G401.6 (cell line): ENCODE measurements at regions not wholly inside any gene's neighbourhood (a gene's known extent, or its start where the extent isn't known, plus 50 kb on each side); places are given as distances from the start of the nearest gene placed in this dataset.

ENCODE experiments used
- FAIRE-seq: peaks from 2 replicates; lab custom pipeline; 2012; peaks lifted over from hg19 to GRCh38; lab: Jason Lieb, UNC

DNA sequence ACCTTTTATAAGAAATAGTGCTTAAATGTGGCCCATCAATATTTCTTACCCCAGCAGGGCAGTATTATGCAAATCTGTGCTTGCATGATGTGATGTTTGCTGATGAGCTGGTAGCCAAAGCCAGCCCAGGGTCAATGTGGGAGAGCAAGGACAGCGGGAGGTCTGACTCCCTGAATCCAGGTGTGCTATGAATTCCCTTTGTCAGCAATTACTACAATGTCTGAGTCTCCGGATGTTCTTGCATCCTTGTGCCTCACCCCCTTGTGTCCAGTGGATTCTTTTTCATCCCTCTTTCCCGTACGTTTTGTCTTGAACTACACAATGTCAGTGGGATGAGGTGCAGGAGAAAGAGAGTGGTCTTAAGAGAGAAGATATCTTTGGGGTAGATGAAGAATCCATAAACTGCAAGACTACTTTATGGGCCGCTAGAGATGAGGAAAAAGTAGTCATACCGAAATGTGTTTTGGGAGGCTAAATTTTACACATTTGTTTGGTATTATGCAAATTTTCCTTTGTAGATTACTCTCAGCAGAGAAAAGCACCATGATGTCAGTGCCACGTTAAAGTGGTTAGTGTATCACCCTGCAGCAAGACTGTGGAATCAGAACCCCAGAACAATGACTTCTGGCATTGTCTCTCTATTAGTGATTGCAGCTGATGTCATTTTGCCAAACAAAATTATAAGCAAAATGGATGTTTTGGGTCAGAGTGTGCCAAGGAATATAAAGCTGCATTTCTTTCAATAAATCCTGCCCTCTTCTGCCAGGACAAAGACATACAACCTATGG lies 53.5 kb upstream of the TSHZ3 start:
- no peak for FAIRE-seq

DNA sequence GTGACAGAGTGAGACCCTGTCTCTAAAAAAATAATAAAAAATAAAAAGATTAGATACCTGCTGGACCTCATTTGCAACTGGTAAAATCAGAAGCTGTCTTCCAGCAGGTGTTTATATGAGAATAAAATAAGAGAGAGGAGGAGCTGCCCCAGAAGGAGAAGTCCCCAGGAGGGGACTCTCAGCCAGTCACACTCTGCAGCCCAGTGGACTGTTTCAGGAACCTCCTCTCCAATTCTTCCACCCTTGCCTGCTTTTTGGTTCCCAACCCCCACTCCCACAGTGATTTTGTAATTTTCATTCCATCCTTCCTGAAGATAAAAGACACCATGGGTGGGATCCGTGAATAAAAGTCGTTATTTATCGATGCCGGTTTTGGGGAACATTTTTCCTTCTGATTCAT lies 56.9 kb upstream of the TSHZ3 start:
- FAIRE-seq: no peak

DNA sequence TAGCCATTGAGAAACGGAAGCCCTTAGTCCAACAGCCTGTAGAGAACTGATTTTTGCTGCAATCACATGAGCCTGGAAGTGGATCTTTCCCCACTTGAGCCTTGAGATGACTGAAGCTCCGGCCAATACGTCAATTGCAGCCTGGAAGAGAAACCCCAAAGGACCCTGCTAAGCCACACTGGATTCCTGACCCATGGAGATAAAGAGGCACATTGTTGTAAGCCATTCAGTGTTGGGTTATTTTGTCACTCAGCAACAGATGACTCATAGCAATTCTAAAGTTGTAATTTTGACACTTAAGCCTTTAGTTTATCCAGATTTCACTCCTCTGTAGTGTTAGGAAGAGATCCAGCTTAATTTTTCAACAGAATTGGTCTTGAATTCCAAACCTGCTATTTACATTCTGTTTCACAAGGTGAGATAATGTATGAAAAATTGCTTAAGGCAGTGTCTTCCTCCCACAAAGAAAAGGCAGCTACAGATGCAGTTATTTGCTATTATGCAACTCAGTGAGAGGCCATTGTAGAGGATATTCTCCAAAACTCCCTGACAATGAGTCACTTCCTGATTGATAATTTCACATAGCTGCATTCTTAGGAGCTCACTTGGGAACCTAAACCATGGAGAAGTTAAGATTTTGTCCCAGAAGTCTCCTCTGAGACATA lies 59.4 kb upstream of the TSHZ3 start:
- FAIRE-seq: no peak

DNA sequence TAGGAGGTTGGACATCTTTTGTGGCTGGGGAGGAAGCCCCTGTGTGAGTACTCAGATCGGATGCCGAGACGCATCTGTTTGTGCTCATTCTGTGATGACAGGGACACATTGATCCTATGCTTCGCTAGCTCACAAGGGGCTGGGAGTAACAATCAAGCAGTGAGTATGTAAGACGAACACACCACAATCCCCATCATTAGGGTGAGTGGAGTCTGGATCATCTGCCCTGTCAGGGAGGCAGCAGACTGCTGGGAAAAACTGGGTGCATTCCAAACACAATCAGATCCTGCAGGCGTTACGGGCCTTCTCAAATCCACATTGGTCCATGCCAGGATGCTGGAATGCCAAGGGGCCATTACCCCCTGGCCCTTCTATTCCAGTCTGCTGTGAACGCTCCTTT lies 64.1 kb upstream of the TSHZ3 start:
- no peak for FAIRE-seq

DNA sequence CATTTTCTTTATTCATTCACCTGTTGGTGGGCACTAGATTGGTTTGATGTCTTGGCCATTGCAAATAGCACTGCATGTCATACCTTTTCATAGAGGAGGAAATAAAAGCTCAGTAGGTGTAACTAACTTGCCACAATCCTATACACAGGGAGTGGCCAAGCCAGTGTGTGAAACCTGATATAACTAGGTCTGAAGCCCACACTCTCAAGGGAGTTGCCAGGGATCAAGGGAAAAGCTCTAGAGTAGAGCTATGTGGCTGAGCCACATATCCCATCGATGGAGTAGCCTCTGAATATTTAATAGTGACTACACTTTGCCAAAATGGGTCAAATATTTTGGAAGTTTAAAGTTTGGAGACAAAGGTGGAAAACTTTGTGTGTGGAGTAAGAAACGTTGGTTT lies 66.1 kb upstream of the TSHZ3 start:
- FAIRE-seq: no peak

DNA sequence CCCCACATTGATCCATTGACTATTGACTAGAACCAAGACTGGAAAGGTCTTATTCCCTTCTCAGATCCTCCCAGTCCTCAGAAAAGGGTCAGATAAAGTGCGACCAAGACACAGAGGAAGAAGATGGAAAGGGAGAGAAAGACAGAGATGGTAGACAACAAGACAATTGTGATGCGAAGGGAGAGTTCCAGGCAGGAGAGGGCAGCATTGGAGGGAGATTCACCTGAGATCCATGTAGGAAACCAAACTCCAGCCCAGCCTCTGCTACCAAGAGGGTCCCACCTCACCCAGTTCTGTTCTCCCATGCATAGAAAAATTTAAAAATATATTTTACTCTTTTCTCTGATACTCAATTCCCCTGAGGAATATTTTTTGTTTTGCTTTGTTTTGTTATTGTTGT lies 67.3 kb upstream of the TSHZ3 start:
- FAIRE-seq: no peak

DNA sequence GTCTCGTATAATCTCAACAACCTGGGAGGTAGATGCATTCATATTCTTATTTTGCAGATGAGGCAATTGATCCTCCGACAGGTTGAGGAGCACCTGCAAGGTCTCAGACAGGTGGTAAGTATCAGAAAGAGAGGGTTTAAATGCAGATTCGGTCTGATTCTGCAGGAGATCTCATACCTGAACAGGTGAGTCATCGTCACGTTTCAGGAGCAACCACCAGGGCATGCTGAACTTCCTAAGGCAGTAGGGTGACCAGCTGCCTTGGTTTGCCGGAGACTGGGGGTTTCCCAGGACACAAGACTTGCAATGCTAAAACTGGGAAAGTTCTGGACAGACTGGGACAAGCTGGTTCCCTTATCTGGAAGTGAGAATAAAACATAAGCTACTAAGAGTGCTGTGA lies 68.8 kb upstream of the TSHZ3 start:
- FAIRE-seq: no peak

DNA sequence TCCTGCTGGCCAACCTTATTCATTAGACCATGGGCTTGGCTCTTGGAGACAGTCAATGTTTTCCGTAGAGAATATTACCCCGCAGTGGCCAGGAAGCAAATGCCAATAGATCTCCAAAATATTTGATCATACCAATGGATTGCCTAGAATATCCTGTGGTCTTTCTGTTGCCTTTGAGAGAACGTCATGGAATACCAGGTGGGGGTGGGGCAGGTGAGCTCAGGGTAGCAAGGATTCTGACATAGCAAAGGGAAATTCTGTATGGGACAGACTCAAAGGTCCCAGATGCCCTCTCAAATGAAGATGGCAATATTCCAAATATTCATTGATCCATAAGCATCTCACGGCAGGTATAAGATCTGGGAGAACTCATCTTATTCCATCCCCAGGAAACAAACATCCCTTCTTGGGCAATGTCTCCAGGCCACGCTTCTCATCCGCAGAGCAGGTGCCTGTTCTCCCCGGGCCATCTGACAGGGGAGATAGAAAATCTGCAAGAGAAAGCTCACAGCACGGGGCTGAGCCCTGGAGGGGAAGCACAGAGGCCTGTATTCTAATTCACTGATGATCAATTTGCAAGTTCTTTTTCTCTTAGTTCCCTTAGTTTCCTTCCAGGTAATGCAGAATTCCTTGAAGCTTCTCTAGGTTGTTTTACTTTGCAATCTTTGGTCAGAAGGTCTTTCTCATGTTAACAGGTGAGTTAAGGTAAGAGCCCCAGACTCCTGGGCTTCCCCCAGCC lies 69.6 kb upstream of the TSHZ3 start:
- FAIRE-seq: no peak

DNA sequence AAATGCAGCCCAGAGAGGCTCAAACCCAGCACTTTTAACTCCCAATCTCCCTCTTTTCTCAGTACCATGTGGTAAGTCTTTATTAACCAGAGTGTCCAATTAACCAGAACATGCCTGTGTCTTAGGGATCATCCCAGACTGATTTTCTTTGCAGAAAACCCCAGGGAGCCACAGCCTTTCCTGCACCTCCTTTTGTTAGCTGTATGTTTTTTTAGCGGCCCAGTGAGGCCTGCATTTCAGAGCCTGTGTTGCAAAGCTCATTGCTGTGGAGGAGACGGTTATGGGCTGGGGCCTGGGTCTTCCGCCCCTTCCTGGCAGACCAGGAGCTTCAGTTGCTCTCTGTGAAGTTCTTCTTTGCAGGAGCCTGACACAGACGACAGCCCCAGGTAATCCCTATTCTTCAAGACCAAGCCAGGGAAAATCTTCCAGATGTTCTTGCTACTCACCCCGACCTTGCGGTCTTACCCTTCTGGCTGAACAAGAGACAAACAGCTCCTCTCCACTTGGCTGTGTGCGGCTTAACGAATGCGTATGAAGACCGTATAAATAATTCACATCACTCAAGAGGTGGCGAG lies 70.7 kb upstream of the TSHZ3 start:
- FAIRE-seq: no peak

DNA sequence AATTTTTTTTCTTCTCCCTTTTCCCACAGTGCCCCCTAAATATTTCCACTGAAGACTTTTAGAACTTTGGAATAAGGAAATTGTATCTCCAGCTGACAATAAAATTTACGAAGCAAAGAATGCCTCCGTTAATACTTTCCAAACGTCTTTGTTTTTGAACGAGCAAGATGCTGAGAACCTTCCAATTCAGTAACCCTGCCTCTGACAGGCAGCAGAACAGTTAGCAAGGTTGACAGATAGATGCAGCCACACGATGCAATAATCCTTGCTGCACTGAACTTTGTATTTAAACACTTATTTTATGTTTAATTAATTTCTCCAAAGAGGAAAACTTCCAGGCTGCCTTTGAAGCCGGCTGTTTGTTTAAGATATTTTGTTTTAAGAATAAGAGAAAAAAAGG lies 71.8 kb upstream of the TSHZ3 start:
- FAIRE-seq: no peak

DNA sequence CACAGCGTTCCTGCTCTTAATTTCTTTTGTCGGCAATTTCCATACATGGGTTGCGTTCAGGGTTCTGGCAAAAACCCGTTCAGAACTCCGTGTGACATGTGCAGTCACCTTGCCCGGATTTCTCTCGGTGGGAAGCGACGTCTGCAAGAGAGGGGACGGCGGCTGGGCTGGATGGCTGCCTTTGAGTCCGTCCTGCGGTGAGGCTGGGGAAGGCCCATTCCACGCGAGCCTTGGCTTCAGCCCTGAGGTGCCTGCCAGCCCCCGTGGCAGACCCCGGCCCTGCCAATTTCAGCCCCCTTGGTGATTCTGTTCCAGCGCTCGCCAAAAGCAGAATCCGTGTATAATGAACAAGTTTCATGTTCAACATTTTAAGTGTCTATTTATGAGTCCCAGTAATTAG lies 72.6 kb upstream of the TSHZ3 start:
- FAIRE-seq: no peak

DNA sequence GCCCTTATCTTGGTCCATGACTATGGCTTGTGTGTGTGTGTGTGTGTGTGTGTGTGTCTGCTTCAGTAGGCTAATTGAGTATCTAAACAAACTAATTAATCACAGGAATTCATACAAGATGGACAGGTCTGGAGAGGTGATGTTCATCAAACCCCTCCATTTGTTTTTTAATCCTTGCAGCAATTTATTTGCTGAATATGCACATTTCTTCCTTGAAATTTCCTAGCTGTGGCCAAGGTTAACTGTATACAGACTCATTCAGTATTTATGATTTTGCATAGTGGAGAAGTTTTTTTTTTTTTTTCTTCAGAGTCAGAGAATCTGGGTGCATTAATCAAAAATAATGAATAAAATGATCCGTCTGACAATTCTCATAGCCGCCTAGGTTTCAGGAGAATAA lies 74.7 kb upstream of the TSHZ3 start:
- FAIRE-seq: no peak

DNA sequence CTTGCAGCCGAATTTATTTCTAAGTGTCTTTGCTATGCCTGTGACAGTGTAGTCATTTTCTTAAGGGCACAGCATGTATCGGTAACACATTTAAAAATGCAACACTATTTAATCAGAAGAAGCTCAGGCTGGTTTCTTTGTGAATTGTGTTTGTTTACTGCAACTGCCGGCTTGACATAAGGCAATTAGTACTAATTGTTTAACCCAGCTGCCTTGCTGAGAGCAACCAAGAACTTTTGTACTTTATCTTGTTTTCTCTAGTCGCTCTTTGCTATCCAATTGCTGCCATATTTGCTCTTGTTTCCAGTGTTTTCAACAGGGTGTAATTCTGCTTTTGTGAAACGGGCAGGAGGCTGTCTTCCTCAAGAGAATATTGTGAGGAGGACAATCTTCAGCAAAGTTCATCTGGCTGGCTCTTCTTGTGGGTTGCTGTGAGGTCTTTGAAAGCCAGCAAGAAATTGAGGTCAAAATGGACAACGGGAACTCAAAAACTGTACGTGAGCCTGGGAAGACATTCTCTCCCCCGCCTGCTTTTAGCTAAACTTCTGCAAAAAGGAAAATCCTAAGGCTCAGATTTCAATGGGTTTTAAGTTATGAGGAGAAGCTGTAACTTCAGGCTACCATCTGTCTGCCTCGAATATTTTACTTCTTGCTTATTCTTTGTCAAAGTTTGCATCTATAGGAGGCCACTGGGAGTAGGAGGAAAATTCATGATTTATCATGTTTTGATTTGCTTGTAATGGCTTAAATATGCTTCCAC lies 75.8 kb upstream of the TSHZ3 start:
- FAIRE-seq: no peak

DNA sequence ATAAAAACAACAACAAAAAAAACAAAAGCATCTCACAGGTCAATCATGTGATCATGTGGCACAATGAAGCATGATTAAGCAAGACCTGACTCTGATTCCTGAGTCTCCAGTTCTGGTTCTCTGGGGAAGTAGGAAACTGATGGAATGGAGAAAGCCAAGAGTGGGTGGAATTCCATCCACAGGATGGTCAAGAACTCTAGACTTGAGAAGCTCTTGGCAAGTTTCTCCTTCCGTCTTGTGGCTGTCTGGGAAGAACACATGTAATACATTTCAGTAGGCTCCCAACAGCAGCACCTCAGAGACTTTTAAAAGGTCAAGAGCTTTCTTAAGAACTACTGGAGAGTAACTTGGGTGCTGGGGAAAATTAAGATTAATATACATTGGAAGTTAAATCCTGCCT lies 78.6 kb upstream of the TSHZ3 start:
- no peak for FAIRE-seq

DNA sequence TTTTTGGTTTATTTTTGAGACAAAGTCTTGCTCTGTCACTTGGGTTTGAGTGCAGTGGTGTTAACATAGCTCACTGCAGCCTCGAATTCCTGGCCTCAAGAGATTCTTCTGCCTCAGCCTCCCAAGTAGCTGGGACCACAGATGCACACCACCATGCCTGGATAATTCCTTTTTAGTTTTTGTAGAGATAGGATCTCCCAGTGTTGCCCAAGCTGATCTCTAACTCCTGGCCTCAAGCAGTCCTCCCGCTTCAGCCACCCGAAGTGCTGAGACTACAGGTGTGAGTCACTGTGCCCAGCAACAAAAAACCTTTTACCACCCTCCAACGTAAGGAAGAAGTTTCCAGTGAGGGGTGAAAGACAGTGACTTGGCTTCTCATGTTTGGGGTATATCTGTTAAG lies 81.1 kb upstream of the TSHZ3 start:
- no peak for FAIRE-seq

DNA sequence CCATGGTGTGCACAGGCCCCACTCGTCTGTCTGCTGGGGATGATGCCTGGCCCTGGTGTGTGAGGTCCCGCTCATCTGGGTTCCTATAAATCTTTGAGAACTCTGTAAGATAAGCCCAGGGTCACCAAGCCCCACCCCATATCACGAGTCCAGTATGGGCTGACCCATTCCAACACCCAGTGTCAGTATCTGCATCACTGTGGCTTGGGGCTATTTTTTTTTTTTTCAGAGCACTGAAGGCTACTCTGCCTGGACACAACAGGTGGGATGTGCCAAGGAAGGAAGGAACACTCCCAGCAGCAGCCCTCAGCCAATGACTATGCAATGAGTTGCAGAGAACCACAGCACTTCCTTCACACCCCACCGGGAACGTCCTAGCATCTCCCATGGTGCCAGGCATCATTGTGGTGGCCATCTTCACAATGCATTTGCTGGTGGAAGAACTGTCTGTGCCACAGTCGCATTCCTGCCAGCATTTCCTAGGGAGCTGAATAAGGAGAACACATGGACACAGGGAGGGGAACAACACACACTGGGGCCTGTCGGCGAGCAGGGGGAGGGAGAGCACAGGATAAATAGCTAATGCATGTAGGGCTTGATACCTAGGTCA lies 83.1 kb upstream of the TSHZ3 start:
- FAIRE-seq: no peak

DNA sequence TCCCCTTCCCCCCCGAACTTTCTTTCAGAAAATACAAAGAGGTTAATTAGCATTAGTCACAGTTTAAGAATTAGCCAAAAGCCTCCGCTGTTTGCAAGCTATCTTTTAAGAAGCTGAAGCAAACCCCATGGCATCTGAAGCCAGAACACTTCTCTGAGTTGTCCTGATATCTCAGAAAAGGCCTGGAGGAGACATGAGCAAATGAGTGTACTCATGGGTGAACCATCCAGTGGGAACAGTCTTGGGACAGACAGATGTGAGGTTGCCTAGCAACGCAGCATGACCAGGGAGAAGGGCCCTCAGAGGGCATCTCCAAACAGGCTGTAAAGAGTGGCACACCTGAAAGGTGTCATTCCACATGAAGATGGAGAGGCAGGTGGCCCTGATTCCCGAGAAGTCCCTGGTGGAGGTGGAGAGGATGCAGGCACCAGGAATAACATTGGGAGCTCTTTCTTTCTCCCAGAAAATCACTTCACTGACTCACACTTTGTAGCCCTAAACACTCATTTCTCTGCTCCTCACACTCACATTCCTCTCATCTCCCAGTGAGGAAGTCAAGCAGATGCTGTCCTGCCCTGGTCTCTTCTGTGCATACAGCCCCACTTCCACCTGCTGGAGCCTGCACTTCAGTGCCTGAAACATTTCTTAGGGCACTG lies 87.0 kb upstream of the TSHZ3 start:
- no peak for FAIRE-seq

DNA sequence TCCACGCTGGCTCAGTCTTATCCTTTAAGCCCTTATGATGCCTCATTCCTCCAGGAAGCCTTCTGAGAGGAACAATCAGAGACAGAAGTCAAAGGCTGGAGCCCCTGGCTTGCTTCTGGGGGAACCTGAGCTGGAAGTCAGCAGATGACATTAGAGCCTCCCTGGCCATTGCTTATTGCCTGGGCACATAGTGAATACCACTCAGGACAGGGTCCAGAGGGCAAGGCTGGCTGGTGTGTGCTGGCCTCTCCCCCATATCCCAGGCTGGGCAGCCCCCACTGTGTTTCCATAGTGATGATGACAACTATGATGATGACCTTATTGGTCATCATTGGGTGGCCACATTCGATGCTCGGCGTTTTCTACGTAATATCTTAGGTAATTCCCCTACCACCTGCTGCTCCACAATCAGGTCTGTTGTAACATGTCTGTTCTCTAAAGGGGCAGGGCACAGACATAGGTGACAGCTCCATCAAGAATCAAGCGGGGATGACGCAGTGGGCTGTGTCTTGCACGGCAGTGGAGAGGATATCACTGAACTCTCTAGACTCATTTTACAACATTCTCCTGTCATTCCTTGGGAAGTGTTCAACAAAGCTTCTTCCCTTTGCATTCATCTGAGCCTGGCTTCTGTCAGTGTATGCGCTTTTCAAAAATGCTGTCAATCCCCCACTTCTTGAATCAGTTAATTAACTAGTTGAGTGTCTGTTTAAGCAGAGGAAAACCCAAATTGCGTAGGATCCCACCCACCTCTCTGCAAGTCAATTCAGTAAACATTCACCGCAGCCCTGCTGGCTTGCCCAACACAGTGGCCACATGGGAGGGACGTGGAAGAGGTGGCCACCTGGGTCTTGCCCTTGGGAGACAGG lies 89.4 kb upstream of the TSHZ3 start:
- no peak for FAIRE-seq

DNA sequence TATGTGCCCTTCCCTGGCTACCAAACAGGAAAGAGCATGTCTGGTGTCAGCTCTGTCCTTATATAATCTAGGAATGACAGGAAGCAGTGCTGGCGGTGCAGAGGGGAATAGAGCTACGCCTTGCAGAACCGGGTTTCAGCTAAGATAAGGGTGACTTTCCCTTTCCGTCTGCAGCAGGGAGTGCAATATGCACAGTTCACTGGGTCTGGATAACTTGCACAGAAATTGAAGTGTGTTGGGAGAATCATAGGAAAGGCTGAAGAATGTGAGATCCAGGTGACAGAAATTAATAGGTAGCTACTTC lies 90.0 kb upstream of the TSHZ3 start:
- no peak for FAIRE-seq

DNA sequence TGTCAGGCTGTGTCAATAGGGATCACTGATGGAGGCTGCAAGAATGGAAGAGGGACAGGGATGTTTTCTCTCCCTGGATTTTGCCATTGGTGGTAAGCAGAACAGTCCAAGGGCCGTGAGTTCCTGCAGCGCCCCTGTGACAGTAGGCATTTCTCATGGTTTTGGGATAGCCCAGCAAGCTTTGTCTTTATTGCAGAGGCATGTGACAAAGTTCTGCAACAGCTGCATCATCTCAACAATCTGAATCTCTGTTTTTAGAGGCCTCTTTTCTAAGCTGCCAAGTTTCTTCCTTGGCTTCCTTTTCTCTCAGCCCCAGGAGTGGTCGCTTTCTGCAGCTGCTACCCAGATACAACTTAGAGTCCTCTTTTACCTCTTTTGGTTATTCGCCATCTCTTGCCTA lies 95.7 kb upstream of the TSHZ3 start:
- no peak for FAIRE-seq

DNA sequence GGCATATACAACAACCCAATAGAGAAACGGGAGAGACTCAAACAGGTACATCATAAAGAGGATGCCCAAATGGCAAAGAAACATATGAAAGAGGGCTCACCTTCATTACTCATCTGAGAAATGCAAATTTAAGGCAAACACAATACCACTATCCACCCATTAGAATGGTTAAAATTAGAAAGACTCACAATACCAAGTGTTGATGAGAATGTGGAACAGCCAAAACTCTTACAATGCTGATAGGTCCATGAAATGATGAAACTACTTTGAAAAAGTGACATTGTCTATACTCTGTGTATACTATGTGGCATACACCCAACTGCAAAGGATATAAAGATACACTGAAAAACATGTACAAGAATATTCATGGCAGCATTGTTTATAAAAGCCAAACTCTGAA lies 96.2 kb upstream of the TSHZ3 start:
- FAIRE-seq: no peak
